Neural crest cell (in vitro differentiated cells): ENCODE measurements at regions not wholly inside any gene's neighbourhood (a gene's known extent, or its start where the extent isn't known, plus 50 kb on each side); places are given as distances from the start of the nearest gene placed in this dataset.
A peak's percentile ranks its signal among the peaks of the same experiment; 100 is the strongest.

Experiments
- DNase-seq: peaks from one replicate; pipeline ENCODE4 v3.0.0; 2021; ENCODE audit warnings: low read depth, mixed read lengths, low spot score
- H3K27ac Mint-ChIP-seq: one replicate; pipeline ENCODE4 v1.8.0; 2021; ENCODE audit warnings: mild to moderate bottlenecking, mixed read lengths; ENCODE audit not compliant: unreplicated experiment
- H3K27me3 Mint-ChIP-seq: 2 replicates; pipeline ENCODE4 v1.8.0; 2021; ENCODE audit warnings: low read depth, mild to moderate bottlenecking, mixed read lengths
- H3K36me3 Mint-ChIP-seq: 2 replicates; pipeline ENCODE4 v1.8.0; 2021; ENCODE audit warnings: low read depth, mild to moderate bottlenecking, mixed read lengths
- H3K4me1 Mint-ChIP-seq: 2 replicates; pipeline ENCODE4 v1.8.0; 2021; ENCODE audit warnings: mixed read lengths
- H3K4me3 Mint-ChIP-seq: one replicate; pipeline ENCODE4 v1.8.0; 2021; ENCODE audit warnings: mild to moderate bottlenecking, mixed read lengths
- H3K9me3 Mint-ChIP-seq: 2 replicates; pipeline ENCODE4 v1.8.0; 2021; ENCODE audit warnings: mixed read lengths
- CTCF ChIP-seq: fragments of 200-600 bp; sonication (generic); conservative IDR thresholded peaks from 2 replicates; pipeline ENCODE4 v1.5.0; 2021; ENCODE audit warnings: antibody characterized with exemption, mild to moderate bottlenecking

- Mint-ChIP-seq H3K36me3 (no peaks in the 10 kb centered on the region), H3K4me3 (no peak overlapping the region), H3K9me3 (peaks cover 4% of the 10 kb centered on the region), H3K4me1 (peaks cover 59% of the 10 kb centered on the region), H3K27ac (no peak overlapping the region), H3K27me3 (no peaks in the 10 kb centered on the region)
- TF ChIP-seq CTCF: no peak
- DNase-seq: no peak
Observed at GRCh38 chr2:155844461-155844860, 488.1 kb downstream of the NR4A2 start.

- Mint-ChIP-seq H3K36me3 (no peaks in the 10 kb centered on the region), H3K9me3 (no peaks in the 10 kb centered on the region), H3K27me3 (no peaks in the 10 kb centered on the region), H3K4me1 (peaks cover 57% of the 10 kb centered on the region), H3K27ac (peak overlapping the region; percentile 53), H3K4me3 (peak overlapping the region; percentile 9)
- no peak for DNase-seq
- TF ChIP-seq CTCF: no peak
Observed at GRCh38 chr2:155842103-155842502, 490.4 kb downstream of the NR4A2 start.

GRCh38 chr2:155841442-155841841, 491.1 kb downstream of the NR4A2 start:
- Mint-ChIP-seq H3K4me3 (no peak overlapping the region), H3K27ac (no peak overlapping the region), H3K4me1 (peaks cover 50% of the 10 kb centered on the region), H3K36me3 (no peaks in the 10 kb centered on the region), H3K27me3 (no peaks in the 10 kb centered on the region), H3K9me3 (no peaks in the 10 kb centered on the region)
- no peak for TF ChIP-seq CTCF
- no peak for DNase-seq

- H3K4me3 Mint-ChIP-seq: no peak overlapping the region
- no peaks in the 10 kb centered on the region for H3K36me3 Mint-ChIP-seq
- H3K27me3 Mint-ChIP-seq: no peaks in the 10 kb centered on the region
- H3K4me1 Mint-ChIP-seq: peaks cover 42% of the 10 kb centered on the region
- no peak for DNase-seq
- H3K9me3 Mint-ChIP-seq: no peaks in the 10 kb centered on the region
- H3K27ac Mint-ChIP-seq: peak overlapping the region; percentile 8
- no peak for TF ChIP-seq CTCF
Observed at GRCh38 chr2:155840661-155841060, 491.9 kb downstream of the NR4A2 start.

GRCh38 chr2:155839991-155840390, 492.5 kb downstream of the NR4A2 start:
- no peak overlapping the region for H3K4me3 Mint-ChIP-seq
- no peaks in the 10 kb centered on the region for H3K9me3 Mint-ChIP-seq
- no peak for TF ChIP-seq CTCF
- DNase-seq: no peak
- no peaks in the 10 kb centered on the region for H3K27me3 Mint-ChIP-seq
- H3K27ac Mint-ChIP-seq: no peak overlapping the region
- H3K36me3 Mint-ChIP-seq: no peaks in the 10 kb centered on the region
- peaks cover 39% of the 10 kb centered on the region for H3K4me1 Mint-ChIP-seq

- Mint-ChIP-seq H3K36me3 (no peaks in the 10 kb centered on the region), H3K27ac (no peak overlapping the region), H3K27me3 (no peaks in the 10 kb centered on the region), H3K9me3 (no peaks in the 10 kb centered on the region), H3K4me1 (peaks cover 34% of the 10 kb centered on the region), H3K4me3 (no peak overlapping the region)
- no peak for DNase-seq
- no peak for TF ChIP-seq CTCF
Observed at GRCh38 chr2:155839436-155839835, 493.1 kb downstream of the NR4A2 start.
